ENCODE measurements at regions not wholly inside any gene's neighbourhood (a gene's known extent, or its start where the extent isn't known, plus 50 kb on each side); places are given as distances from the start of the nearest gene placed in this dataset.

DNA sequence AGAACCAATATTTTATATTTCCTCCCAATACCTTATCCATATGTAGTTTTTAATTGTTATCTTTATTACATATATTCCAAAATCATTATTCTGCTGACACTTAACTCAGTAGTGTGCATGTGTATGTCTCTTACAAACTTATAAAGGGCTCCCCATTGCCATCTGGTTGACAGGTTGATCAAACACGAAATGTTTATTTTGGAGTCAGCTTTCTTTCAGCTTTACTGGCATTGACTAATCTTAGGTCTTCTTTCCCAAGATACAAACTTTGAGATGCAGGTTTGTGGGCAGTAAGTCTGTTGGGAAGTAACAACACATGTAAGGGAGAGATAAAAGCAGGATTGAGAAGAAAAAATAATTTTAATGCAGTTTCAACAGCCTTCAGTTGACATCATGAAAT, 716.0 kb upstream of the CHD1 start:
- H3K4me2 ChIP-seq (ENCODE audit: low read depth, low read length) = no peak overlapping the region
- no peak overlapping the region for H3K4me3 ChIP-seq (ENCODE audit: low read length)
- no peak overlapping the region for H3K9ac ChIP-seq (ENCODE audit: low read length)
- DNase-seq = no peak
- no peak for TF ChIP-seq EZH2phosphoT487 (IDR thresholded peaks at IDR 0.05; ENCODE audit: low read length)
- no peak for TF ChIP-seq CTCF (IDR thresholded peaks at IDR 0.05; ENCODE audit: low read length)
- TF ChIP-seq EZH2 (optimal IDR thresholded peaks at IDR 0.05; ENCODE audit: low read depth, low read length) = no peak
- H3K9me2 ChIP-seq (replicated peaks; ENCODE audit: insufficient read depth, low read length) = no peaks in the 10 kb centered on the region
- no peak overlapping the region for H3K27ac ChIP-seq (ENCODE audit: low read length)
- no peaks in the 10 kb centered on the region for H3K4me1 ChIP-seq (ENCODE audit: low read length)
- no peaks in the 10 kb centered on the region for H3K27me3 ChIP-seq (replicated peaks; ENCODE audit: insufficient read depth, low read length)
- no peaks in the 10 kb centered on the region for H3K9me3 ChIP-seq (replicated peaks; ENCODE audit: insufficient read depth, low read length)
- H3K79me2 ChIP-seq (ENCODE audit: low read length) = no peaks in the 10 kb centered on the region
- H3F3A ChIP-seq (ENCODE audit: insufficient read depth, low read length) = no peaks in the 10 kb centered on the region
- no peak overlapping the region for H2AFZ ChIP-seq (ENCODE audit: low read length)
- no peaks in the 10 kb centered on the region for H4K20me1 ChIP-seq (ENCODE audit: insufficient read depth, low read length)
- no peaks in the 10 kb centered on the region for H3K36me3 ChIP-seq (replicated peaks; ENCODE audit: insufficient read depth, low read length)

DNA sequence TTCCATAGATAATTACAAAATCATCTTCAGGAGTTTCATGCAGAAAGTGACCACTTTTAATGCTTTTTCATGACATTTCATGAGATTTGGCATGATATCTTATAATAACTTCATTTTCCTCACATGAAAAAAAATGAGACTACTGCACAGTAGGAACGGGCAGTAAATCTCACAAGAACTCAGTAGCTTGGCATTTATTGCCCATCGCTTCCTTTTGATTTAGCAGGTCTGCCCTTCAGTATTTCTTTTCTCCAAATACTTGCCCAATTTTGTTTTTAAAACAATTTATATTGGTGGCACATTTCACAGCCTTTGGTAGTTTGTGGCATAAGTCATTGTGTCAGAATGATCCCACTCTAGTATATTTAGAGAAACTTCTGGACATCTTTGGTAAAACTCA, 711.8 kb upstream of the CHD1 start:
- no peaks in the 10 kb centered on the region; the same call in 1 of the 2 replicates for H3K9me3 ChIP-seq (replicated peaks; ENCODE audit: insufficient read depth, low read length)
- DNase-seq = no peak
- H2AFZ ChIP-seq (ENCODE audit: low read length) = no peak overlapping the region
- H3K9me2 ChIP-seq (replicated peaks; ENCODE audit: insufficient read depth, low read length) = no peaks in the 10 kb centered on the region
- H3K4me1 ChIP-seq (ENCODE audit: low read length) = no peaks in the 10 kb centered on the region
- H3K4me3 ChIP-seq (ENCODE audit: low read length) = no peak overlapping the region
- H3K79me2 ChIP-seq (ENCODE audit: low read length) = no peaks in the 10 kb centered on the region
- H3K27me3 ChIP-seq (replicated peaks; ENCODE audit: insufficient read depth, low read length) = no peaks in the 10 kb centered on the region
- TF ChIP-seq CTCF (IDR thresholded peaks at IDR 0.05; ENCODE audit: low read length) (no peak), EZH2phosphoT487 (IDR thresholded peaks at IDR 0.05; ENCODE audit: low read length) (no peak), EZH2 (optimal IDR thresholded peaks at IDR 0.05; ENCODE audit: low read depth, low read length) (no peak)
- H3K4me2 ChIP-seq (ENCODE audit: low read depth, low read length) = no peak overlapping the region
- no peak overlapping the region for H3K9ac ChIP-seq (ENCODE audit: low read length)
- H4K20me1 ChIP-seq (ENCODE audit: insufficient read depth, low read length) = no peaks in the 10 kb centered on the region
- no peak overlapping the region for H3K27ac ChIP-seq (ENCODE audit: low read length)
- no peaks in the 10 kb centered on the region for H3F3A ChIP-seq (ENCODE audit: insufficient read depth, low read length)
- H3K36me3 ChIP-seq (replicated peaks; ENCODE audit: insufficient read depth, low read length) = no peaks in the 10 kb centered on the region

DNA sequence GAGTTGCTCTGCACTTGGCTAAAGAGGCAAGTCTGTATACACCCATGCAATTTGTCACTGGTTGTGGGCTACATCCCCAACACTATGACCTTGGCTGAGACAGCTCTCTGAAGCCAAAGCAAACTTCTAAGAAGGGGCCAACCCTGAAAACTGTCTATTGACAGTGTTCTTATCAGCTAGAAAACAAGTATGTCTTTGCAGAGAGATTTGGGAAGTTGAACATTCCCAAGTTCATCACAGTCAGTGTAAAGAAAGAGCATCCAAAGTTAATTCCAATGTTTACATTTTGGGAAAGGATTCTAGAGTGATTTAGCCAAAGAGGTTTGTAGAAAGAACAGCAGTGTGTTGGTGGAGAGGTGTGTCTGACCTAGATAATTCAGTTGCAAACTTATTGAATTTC, 711.1 kb upstream of the CHD1 start:
- no peaks in the 10 kb centered on the region for H4K20me1 ChIP-seq (ENCODE audit: insufficient read depth, low read length)
- no peaks in the 10 kb centered on the region for H3F3A ChIP-seq (ENCODE audit: insufficient read depth, low read length)
- no peaks in the 10 kb centered on the region; the same call in 1 of the 2 replicates for H3K9me3 ChIP-seq (replicated peaks; ENCODE audit: insufficient read depth, low read length)
- DNase-seq = no peak
- H3K36me3 ChIP-seq (replicated peaks; ENCODE audit: insufficient read depth, low read length) = no peaks in the 10 kb centered on the region
- H3K9ac ChIP-seq (ENCODE audit: low read length) = no peak overlapping the region
- H2AFZ ChIP-seq (ENCODE audit: low read length) = no peak overlapping the region
- no peak overlapping the region for H3K27ac ChIP-seq (ENCODE audit: low read length)
- H3K27me3 ChIP-seq (replicated peaks; ENCODE audit: insufficient read depth, low read length) = no peaks in the 10 kb centered on the region
- H3K9me2 ChIP-seq (replicated peaks; ENCODE audit: insufficient read depth, low read length) = no peaks in the 10 kb centered on the region
- H3K4me2 ChIP-seq (ENCODE audit: low read depth, low read length) = no peak overlapping the region
- H3K79me2 ChIP-seq (ENCODE audit: low read length) = no peaks in the 10 kb centered on the region
- H3K4me3 ChIP-seq (ENCODE audit: low read length) = no peak overlapping the region
- TF ChIP-seq CTCF (IDR thresholded peaks at IDR 0.05; ENCODE audit: low read length) (no peak), EZH2 (optimal IDR thresholded peaks at IDR 0.05; ENCODE audit: low read depth, low read length) (no peak)
- H3K4me1 ChIP-seq (ENCODE audit: low read length) = no peaks in the 10 kb centered on the region

Measured in MM.1S (cell line).